ENCODE measurements at regions not wholly inside any gene's neighbourhood (a gene's known extent, or its start where the extent isn't known, plus 50 kb on each side); places are given as distances from the start of the nearest gene placed in this dataset.
"Not testable (repeated sequence)": the region's sequence is repeated elsewhere in the genome, so short reads cannot be mapped to it uniquely, and the experiment has no call there.

DNA sequence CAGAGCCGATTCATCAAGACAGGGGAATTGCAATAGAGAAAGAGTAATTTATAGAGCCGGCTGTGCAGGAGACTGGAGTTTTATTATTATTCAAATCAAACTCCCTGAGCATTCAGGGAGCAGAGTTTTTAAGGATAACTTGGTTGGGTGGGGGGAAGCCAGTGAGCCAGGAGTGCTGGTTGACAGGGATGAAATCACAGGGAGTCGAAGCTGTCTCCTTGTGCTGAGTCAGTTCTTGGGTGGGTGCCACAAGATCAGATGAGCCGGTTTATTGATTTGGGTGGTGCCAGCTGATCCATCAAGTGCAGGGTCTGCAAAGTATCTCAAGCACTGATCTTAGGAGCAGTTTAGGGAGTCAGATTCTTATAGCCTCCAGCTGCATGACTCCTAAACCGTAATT is 95.4 kb upstream of the CCDC80 start:
- no peak for DNase-seq

- no peak for DNase-seq
Measured at GRCh38 chr3:112735926-112736325, 95.0 kb upstream of the CCDC80 start.

GRCh38 chr3:112734736-112735350 is 93.9 kb upstream of the CCDC80 start:
- DNase-seq, result peak; percentile 83

GRCh38 chr3:112734171-112734570 is 93.2 kb upstream of the CCDC80 start:
- DNase-seq, result no peak

GRCh38 chr3:112730210-112730609 is 89.3 kb upstream of the CCDC80 start:
- no peak for DNase-seq

GRCh38 chr3:112721231-112721630 is 80.3 kb upstream of the CCDC80 start:
- no peak for DNase-seq

GRCh38 chr3:112718967-112719366 is 78.0 kb upstream of the CCDC80 start:
- DNase-seq, result no peak

GRCh38 chr3:112718516-112718915 is 77.6 kb upstream of the CCDC80 start:
- no peak for DNase-seq

DNA sequence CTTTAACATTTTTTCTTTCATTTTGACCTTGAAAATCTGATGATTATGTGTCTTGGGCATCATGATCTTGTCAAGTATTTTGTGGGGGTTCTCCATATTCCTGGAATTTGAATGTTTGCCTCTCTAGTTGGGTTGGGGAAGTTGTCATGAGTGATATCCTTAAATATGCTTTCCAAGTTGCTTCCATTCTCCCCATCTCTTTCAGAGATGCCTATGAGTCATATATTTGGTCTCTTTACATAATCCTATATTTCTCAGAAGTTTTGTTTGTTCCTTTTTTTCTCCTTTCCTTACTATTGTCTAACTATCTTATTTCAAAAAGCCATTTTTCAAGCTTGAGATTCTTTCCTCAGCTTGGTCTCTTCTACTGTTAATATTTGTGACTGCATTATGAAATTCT is 69.0 kb upstream of the CCDC80 start:
- DNase-seq, result no peak

GRCh38 chr3:112699436-112699978 is 58.6 kb upstream of the CCDC80 start:
- no peak for DNase-seq

- DNase-seq, result not testable (repeated sequence)
Measured at GRCh38 chr3:112698442-112698841, 57.5 kb upstream of the CCDC80 start.

- not testable (repeated sequence) for DNase-seq
Measured at GRCh38 chr3:112696244-112696643, 55.3 kb upstream of the CCDC80 start.

GRCh38 chr3:112695377-112696108 is 54.6 kb upstream of the CCDC80 start:
- DNase-seq, result not testable (repeated sequence)

- not testable (repeated sequence) for DNase-seq
Measured at GRCh38 chr3:112694906-112695305, 54.0 kb upstream of the CCDC80 start.

GRCh38 chr3:112693186-112693585 is 52.2 kb upstream of the CCDC80 start:
- DNase-seq, result no peak
